ENCODE measurements at regions not wholly inside any gene's neighbourhood (a gene's known extent, or its start where the extent isn't known, plus 50 kb on each side); places are given as distances from the start of the nearest gene placed in this dataset.

GRCh38 chr4:81526706-81527105, 55.0 kb upstream of the RASGEF1B start:
- TF ChIP-seq POLR2A (IDR thresholded peaks at IDR 0.05; ENCODE audit: low read depth) (no peak), CTCF (IDR thresholded peaks at IDR 0.05) (no peak), POLR2AphosphoS5 (IDR thresholded peaks at IDR 0.05) (no peak)
